ENCODE measurements at regions not wholly inside any gene's neighbourhood (a gene's known extent, or its start where the extent isn't known, plus 50 kb on each side); places are given as distances from the start of the nearest gene placed in this dataset.

DNA sequence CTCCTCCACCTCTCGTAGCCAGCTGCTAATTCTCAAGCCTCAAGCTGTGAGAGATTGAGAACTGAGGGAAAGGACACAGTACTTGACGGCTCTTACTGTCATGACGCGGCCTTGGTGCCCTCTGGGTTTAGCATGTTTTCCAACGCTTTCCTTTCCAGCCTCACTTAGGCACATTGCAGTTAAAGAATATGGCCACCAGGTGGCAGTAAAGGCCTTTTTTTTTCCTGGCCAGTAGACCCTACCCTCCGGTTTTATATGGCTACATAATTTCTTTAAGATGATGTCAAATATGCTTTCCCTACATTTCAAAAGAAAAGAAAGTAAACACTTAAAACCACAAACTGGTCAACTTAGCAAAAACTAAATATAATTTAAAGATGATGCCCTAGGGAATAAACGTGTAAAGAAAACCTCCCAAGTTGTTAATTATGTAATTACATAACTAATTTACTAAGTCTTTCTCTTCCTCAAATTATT lies 56.8 kb upstream of the PRDX6 start:
- DNase-seq (ENCODE audit: unreplicated experiment), result peak; percentile 91
- CTCF ChIA-PET, result interaction anchor here (0.5 to 6.3 kb wide), 54 partner anchors 9 to 1377 kb away, joined by 3 to 74 read pairs (median 3); partner anchors contain the start of genes CENPL, KLHL20 and PRDX6
- Mint-ChIP-seq H3K27me3 (ENCODE audit: insufficient read depth, unreplicated experiment) (no peaks in the 10 kb centered on the region), H3K4me3 (ENCODE audit: unreplicated experiment) (no peak overlapping the region), H3K36me3 (ENCODE audit: insufficient read depth, unreplicated experiment) (no peaks in the 10 kb centered on the region), H3K4me1 (ENCODE audit: insufficient read depth, unreplicated experiment) (peaks cover 22% of the 10 kb centered on the region), H3K9me3 (ENCODE audit: unreplicated experiment) (no peaks in the 10 kb centered on the region), H3K27ac (ENCODE audit: low read depth, unreplicated experiment) (peak overlapping the region; percentile 9)
- no TSS peak for BruUV-seq (replicated peaks)
- POLR2A ChIA-PET, result interaction anchor here (0.6 to 2.0 kb wide), 8 partner anchors 9 to 661 kb away, joined by 3 to 9 read pairs (median 5); partner anchors contain the start of genes KLHL20 and PRDX6
- intact Hi-C loops (cut with micrococcal nuclease), result loop anchor here (1.0 to 5.0 kb wide), 6 partner anchors 165 to 797 kb away; partner anchors contain the start of genes CENPL and DARS2
- TF ChIP-seq, protein P1, sequence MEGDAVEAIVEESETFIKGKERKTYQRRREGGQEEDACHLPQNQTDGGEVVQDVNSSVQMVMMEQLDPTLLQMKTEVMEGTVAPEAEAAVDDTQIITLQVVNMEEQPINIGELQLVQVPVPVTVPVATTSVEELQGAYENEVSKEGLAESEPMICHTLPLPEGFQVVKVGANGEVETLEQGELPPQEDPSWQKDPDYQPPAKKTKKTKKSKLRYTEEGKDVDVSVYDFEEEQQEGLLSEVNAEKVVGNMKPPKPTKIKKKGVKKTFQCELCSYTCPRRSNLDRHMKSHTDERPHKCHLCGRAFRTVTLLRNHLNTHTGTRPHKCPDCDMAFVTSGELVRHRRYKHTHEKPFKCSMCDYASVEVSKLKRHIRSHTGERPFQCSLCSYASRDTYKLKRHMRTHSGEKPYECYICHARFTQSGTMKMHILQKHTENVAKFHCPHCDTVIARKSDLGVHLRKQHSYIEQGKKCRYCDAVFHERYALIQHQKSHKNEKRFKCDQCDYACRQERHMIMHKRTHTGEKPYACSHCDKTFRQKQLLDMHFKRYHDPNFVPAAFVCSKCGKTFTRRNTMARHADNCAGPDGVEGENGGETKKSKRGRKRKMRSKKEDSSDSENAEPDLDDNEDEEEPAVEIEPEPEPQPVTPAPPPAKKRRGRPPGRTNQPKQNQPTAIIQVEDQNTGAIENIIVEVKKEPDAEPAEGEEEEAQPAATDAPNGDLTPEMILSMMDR (IDR thresholded peaks at IDR 0.05; ENCODE audit: unreplicated experiment), result peak; percentile 94

DNA sequence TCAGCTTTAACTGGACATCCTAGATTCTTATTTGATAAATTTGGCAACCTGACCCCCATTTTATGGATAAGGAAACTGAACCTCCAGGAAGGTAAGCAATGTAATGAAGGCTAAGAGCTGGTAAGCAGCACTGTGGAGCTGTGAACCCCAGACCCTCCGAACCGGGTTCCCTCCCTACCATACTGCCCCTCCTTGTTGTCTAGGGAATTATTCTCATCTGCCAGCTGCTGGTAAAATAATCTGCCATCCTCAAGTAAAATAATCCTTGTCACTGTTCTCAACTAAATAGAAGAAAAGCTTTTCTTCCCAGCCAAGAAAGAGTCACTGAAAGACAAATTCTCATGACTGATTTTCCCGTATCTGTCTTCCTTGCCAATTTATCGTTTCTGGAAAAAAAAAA lies 55.8 kb upstream of the PRDX6 start:
- Mint-ChIP-seq H3K27ac (ENCODE audit: low read depth, unreplicated experiment) (no peak overlapping the region), H3K9me3 (ENCODE audit: unreplicated experiment) (no peaks in the 10 kb centered on the region), H3K36me3 (ENCODE audit: insufficient read depth, unreplicated experiment) (no peaks in the 10 kb centered on the region), H3K4me1 (ENCODE audit: insufficient read depth, unreplicated experiment) (peaks cover 31% of the 10 kb centered on the region), H3K4me3 (ENCODE audit: unreplicated experiment) (no peak overlapping the region), H3K27me3 (ENCODE audit: insufficient read depth, unreplicated experiment) (no peaks in the 10 kb centered on the region)
- TF ChIP-seq, protein P1 (IDR thresholded peaks at IDR 0.05; ENCODE audit: unreplicated experiment), result no peak
- ChIA-PET CTCF (interaction anchor here (0.6 to 6.3 kb wide), 11 partner anchors 10 to 864 kb away, joined by 3 to 74 read pairs (median 4); partner anchors contain the start of genes CENPL and DARS2), POLR2A (interaction anchor here (0.7 to 2.0 kb wide), 3 partner anchors 15 to 294 kb away, joined by 3 to 9 read pairs (median 4); partner anchors contain the start of gene KLHL20)
- DNase-seq (ENCODE audit: unreplicated experiment), result no peak
- BruUV-seq (replicated peaks), result no TSS peak
- intact Hi-C loops (cut with micrococcal nuclease), result loop anchor here (5.0 kb wide), 1 partner anchor 796 kb away; no protein-coding TSS in a partner anchor

DNA sequence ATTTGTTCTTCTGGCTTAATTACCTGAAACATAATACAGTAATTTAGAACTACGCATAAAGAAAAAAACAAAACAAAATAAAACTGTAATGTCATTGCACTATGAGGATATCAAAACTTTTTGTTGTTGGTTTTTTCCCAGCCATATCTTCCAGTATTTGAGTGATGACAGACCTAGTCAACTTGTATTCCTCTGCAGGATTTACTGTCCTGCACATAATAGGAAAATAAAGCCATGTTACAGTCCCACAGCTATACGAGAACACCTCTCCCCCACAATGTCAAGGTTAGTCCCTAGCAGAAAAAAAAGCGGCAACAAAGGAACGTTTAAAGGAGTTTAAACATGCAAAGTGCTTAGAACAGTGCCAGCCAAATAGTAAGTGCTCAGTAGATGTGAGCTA lies 55.3 kb upstream of the PRDX6 start:
- intact Hi-C loops (cut with micrococcal nuclease), result loop anchor here (5.0 kb wide), 1 partner anchor 796 kb away; no protein-coding TSS in a partner anchor
- TF ChIP-seq, protein P1 (IDR thresholded peaks at IDR 0.05; ENCODE audit: unreplicated experiment), result no peak
- H3K4me1 Mint-ChIP-seq (ENCODE audit: insufficient read depth, unreplicated experiment), result peaks cover 31% of the 10 kb centered on the region
- CTCF ChIA-PET, result interaction anchor here (0.6 to 6.3 kb wide), 12 partner anchors 9 to 865 kb away, joined by 3 to 74 read pairs (median 4); partner anchors contain the start of genes CENPL and DARS2
- H3K27ac Mint-ChIP-seq (ENCODE audit: low read depth, unreplicated experiment), result no peak overlapping the region
- POLR2A ChIA-PET, result interaction anchor here (1.2 to 2.0 kb wide), 3 partner anchors 15 to 403 kb away, joined by 3 to 9 read pairs (median 4); partner anchors contain the start of genes CENPL, DARS2 and KLHL20
- no peak for DNase-seq (ENCODE audit: unreplicated experiment)
- no TSS peak for BruUV-seq (replicated peaks)
- no peak overlapping the region for H3K4me3 Mint-ChIP-seq (ENCODE audit: unreplicated experiment)
- no peaks in the 10 kb centered on the region for H3K9me3 Mint-ChIP-seq (ENCODE audit: unreplicated experiment)
- no peaks in the 10 kb centered on the region for H3K27me3 Mint-ChIP-seq (ENCODE audit: insufficient read depth, unreplicated experiment)
- no peaks in the 10 kb centered on the region for H3K36me3 Mint-ChIP-seq (ENCODE audit: insufficient read depth, unreplicated experiment)

DNA sequence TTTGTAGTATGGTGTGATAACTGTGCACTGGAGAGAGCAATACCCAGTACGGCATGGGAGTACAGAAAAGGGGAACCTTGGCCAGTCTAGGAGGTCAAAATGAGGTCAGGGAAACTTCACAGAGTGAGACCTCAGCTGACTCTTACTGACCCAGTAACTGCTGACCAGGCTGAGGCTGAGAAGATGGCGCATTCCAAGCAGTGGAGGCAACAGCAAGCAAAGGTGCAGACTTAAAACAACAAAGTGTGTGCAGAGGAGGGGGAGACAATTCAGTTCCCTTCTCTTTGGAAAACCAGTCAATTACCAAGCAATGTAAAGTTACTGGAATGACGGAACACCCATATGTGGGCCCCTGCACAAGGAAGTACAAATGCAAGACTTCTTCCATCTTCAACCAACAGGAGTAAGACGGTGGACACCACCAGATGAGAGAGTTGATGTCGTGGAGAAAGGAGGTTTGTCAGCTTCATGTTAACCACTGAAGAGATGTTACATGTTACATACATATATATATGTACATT lies 54.6 kb upstream of the PRDX6 start:
- TF ChIP-seq, protein P1 (IDR thresholded peaks at IDR 0.05; ENCODE audit: unreplicated experiment), result no peak
- Mint-ChIP-seq H3K27ac (ENCODE audit: low read depth, unreplicated experiment) (no peak overlapping the region), H3K9me3 (ENCODE audit: unreplicated experiment) (no peaks in the 10 kb centered on the region), H3K27me3 (ENCODE audit: insufficient read depth, unreplicated experiment) (no peaks in the 10 kb centered on the region), H3K36me3 (ENCODE audit: insufficient read depth, unreplicated experiment) (no peaks in the 10 kb centered on the region), H3K4me3 (ENCODE audit: unreplicated experiment) (no peak overlapping the region), H3K4me1 (ENCODE audit: insufficient read depth, unreplicated experiment) (peaks cover 31% of the 10 kb centered on the region)
- intact Hi-C loops (cut with micrococcal nuclease), result loop anchor here (5.0 kb wide), 1 partner anchor 795 kb away; no protein-coding TSS in a partner anchor
- ChIA-PET POLR2A (interaction anchor here (1.3 to 6.2 kb wide), 2 partner anchors 55 to 402 kb away, joined by 3 to 31 read pairs; partner anchors contain the start of genes CENPL, DARS2 and PRDX6), CTCF (interaction anchor here (0.6 to 6.3 kb wide), 8 partner anchors 8 to 679 kb away, joined by 3 to 74 read pairs (median 6); partner anchors contain the start of genes CENPL and DARS2)
- DNase-seq (ENCODE audit: unreplicated experiment), result no peak
- no TSS peak for BruUV-seq (replicated peaks)

All from MCF 10A (cell line).